ENCODE measurements at regions not wholly inside any gene's neighbourhood (a gene's known extent, or its start where the extent isn't known, plus 50 kb on each side); places are given as distances from the start of the nearest gene placed in this dataset.

DNA sequence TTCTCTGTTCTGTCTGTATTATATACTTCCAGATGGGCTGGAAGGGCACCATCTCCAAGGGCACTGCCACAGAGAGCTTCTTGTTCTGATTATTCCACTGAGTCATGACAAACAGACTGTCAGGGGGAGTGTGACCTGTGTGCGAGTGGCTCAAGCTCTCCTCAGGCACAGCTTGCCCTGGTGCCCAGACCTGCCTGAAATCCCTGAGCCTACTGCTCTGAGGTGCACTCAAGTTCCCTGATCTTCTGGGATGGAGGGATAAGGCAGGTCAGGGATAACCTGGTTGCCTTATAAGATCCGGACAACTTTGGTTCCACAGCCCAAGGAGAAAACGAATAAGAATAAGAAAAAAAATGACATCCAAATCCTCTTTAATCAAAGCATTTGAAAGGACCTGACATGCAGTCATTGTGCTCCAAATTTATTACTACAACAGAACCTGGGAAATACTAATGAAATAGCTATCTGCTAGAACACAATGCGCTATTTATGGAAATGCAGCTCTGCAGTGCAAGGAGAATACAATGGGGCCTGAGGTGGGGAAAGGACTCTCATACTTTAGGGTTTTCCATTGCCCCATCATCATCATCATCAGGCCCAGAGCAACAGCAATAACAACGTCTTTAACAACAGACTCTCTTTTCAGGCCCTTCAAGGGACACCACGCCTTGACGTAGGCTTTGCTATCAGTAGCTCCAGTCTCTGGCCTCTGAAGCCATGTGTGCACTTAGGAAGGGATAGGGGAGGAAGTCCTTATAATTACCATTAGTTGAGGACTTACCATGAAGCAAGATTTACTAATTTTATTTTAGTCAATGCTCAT, 217.1 kb upstream of the KIRREL3 start:
- TF ChIP-seq, protein P1, sequence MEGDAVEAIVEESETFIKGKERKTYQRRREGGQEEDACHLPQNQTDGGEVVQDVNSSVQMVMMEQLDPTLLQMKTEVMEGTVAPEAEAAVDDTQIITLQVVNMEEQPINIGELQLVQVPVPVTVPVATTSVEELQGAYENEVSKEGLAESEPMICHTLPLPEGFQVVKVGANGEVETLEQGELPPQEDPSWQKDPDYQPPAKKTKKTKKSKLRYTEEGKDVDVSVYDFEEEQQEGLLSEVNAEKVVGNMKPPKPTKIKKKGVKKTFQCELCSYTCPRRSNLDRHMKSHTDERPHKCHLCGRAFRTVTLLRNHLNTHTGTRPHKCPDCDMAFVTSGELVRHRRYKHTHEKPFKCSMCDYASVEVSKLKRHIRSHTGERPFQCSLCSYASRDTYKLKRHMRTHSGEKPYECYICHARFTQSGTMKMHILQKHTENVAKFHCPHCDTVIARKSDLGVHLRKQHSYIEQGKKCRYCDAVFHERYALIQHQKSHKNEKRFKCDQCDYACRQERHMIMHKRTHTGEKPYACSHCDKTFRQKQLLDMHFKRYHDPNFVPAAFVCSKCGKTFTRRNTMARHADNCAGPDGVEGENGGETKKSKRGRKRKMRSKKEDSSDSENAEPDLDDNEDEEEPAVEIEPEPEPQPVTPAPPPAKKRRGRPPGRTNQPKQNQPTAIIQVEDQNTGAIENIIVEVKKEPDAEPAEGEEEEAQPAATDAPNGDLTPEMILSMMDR (IDR thresholded peaks at IDR 0.05), result no peak
- no peaks in the 10 kb centered on the region for H3K27me3 Mint-ChIP-seq (ENCODE audit: unreplicated experiment)
- DNase-seq (ENCODE audit: extremely low spot score, unreplicated experiment), result no peak
- H3K36me3 Mint-ChIP-seq (ENCODE audit: unreplicated experiment), result no peaks in the 10 kb centered on the region
- no peak overlapping the region for H3K27ac Mint-ChIP-seq (ENCODE audit: unreplicated experiment)
- no peak overlapping the region for H3K4me3 Mint-ChIP-seq (ENCODE audit: unreplicated experiment)
- H3K9me3 Mint-ChIP-seq (ENCODE audit: unreplicated experiment), result no peaks in the 10 kb centered on the region
- no peaks in the 10 kb centered on the region for H3K4me1 Mint-ChIP-seq (ENCODE audit: unreplicated experiment)

DNA sequence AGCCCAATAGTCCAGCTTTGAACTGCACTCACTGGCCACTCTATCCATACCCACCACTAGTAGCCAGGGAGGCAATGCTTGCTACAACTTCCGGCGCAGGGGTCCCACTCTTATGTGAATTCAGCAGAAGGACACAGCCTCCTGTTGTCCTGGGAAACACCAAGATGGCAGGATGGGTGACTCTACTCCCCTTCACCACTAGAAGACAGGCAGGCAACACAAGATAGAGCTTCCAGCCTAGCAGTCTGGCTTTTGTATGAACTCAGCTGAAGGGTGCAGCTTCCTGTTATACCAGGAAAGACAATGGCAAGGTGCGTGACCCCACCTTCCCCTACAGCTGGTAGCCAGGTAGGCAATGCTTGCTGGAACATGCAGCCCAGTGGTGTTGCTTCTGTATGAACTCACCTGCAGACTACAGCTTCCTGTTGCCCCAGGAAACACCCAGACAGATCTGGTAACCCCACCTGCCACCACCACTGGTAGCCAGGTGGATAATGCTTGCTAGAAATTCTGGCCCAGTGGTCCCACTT, 205.2 kb upstream of the KIRREL3 start:
- H3K9me3 Mint-ChIP-seq (ENCODE audit: unreplicated experiment), result peaks cover 8% of the 10 kb centered on the region
- H3K4me3 Mint-ChIP-seq (ENCODE audit: unreplicated experiment), result no peak overlapping the region
- H3K27ac Mint-ChIP-seq (ENCODE audit: unreplicated experiment), result no peak overlapping the region
- DNase-seq (ENCODE audit: extremely low spot score, unreplicated experiment), result no peak
- no peaks in the 10 kb centered on the region for H3K4me1 Mint-ChIP-seq (ENCODE audit: unreplicated experiment)
- no peaks in the 10 kb centered on the region for H3K27me3 Mint-ChIP-seq (ENCODE audit: unreplicated experiment)
- H3K36me3 Mint-ChIP-seq (ENCODE audit: unreplicated experiment), result no peaks in the 10 kb centered on the region
- TF ChIP-seq, protein P1 (IDR thresholded peaks at IDR 0.05), result no peak

DNA sequence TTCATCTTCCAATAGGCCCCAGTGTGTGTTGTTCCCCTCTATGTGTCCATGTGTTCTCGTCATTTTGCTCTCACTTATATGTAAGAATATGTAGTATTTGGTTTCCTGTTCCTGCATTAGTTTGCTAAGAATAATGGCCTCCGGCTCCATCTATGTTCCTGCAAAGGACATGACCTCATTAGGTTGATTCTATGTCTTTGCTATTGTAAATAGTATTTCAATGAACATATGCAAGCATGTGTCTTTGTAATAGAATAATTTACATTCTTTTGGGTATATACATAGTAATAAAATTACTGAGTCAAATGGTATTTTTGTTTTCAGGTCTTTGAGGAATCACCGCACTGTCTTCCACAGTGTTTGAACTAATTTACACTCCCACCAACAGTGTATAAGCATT, 202.9 kb upstream of the KIRREL3 start:
- Mint-ChIP-seq H3K4me1 (ENCODE audit: unreplicated experiment) (no peaks in the 10 kb centered on the region), H3K9me3 (ENCODE audit: unreplicated experiment) (peaks cover 8% of the 10 kb centered on the region), H3K27me3 (ENCODE audit: unreplicated experiment) (no peaks in the 10 kb centered on the region), H3K27ac (ENCODE audit: unreplicated experiment) (no peak overlapping the region), H3K4me3 (ENCODE audit: unreplicated experiment) (no peak overlapping the region), H3K36me3 (ENCODE audit: unreplicated experiment) (no peaks in the 10 kb centered on the region)
- TF ChIP-seq, protein P1 (IDR thresholded peaks at IDR 0.05), result no peak
- no peak for DNase-seq (ENCODE audit: extremely low spot score, unreplicated experiment)

DNA sequence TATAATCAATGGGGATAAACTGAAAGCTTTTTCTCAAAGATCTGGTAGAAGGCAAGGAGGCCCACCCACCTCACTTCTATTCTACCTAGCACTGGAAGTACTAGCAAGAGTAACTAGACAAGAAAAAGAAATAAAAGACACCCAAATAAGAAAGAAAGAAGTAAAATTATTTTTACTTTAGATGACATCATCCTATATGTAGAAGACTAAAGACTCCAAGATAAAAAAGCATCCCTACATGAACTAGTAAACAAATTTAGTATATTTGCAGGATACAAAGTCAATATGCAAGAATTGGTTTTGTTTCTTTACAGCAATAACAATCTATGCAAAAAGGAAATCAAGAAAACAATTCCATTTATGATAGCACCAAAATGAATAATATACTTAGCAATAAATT, 201.5 kb upstream of the KIRREL3 start:
- Mint-ChIP-seq H3K4me1 (ENCODE audit: unreplicated experiment) (no peaks in the 10 kb centered on the region), H3K27me3 (ENCODE audit: unreplicated experiment) (no peaks in the 10 kb centered on the region), H3K27ac (ENCODE audit: unreplicated experiment) (no peak overlapping the region), H3K9me3 (ENCODE audit: unreplicated experiment) (peaks cover 8% of the 10 kb centered on the region), H3K36me3 (ENCODE audit: unreplicated experiment) (no peaks in the 10 kb centered on the region), H3K4me3 (ENCODE audit: unreplicated experiment) (no peak overlapping the region)
- TF ChIP-seq, protein P1 (IDR thresholded peaks at IDR 0.05), result no peak
- DNase-seq (ENCODE audit: extremely low spot score, unreplicated experiment), result no peak

DNA sequence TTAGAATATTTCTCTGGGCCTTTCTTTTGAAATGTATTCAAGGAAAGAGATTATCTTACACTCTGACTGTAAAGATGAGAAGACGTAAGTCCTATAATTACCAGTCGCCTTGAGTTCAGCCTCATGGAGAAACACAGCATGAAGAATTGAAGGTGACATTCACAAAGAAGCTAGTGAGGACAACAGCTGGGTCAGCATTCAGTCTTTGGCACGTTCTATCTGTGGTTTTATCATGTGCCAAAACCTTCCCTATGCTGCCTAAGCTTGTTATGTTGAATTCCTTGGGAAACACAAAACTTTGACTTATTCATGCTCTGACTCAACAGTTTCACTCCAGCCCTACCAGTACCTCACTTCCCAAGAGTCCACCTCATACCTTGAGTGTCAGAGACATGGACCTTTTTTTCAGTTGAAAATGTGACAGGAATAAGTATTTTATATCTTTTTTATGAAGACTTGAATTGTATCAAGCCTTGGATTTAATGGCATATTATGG, 198.8 kb upstream of the KIRREL3 start:
- Mint-ChIP-seq H3K27ac (ENCODE audit: unreplicated experiment) (no peak overlapping the region), H3K36me3 (ENCODE audit: unreplicated experiment) (no peaks in the 10 kb centered on the region), H3K9me3 (ENCODE audit: unreplicated experiment) (peaks cover 5% of the 10 kb centered on the region), H3K4me1 (ENCODE audit: unreplicated experiment) (no peaks in the 10 kb centered on the region), H3K27me3 (ENCODE audit: unreplicated experiment) (peaks cover 4% of the 10 kb centered on the region), H3K4me3 (ENCODE audit: unreplicated experiment) (no peak overlapping the region)
- TF ChIP-seq, protein P1 (IDR thresholded peaks at IDR 0.05), result no peak
- no peak for DNase-seq (ENCODE audit: extremely low spot score, unreplicated experiment)

Data from osteocyte (in vitro differentiated cells).